NCI-H1694 (cell line): ENCODE measurements at regions not wholly inside any gene's neighbourhood (a gene's known extent, or its start where the extent isn't known, plus 50 kb on each side); places are given as distances from the start of the nearest gene placed in this dataset.

Experiments used
- DNase-seq: peaks from one replicate; lab custom pipeline; 2025; lab: John Stamatoyannopoulos, UW

DNA sequence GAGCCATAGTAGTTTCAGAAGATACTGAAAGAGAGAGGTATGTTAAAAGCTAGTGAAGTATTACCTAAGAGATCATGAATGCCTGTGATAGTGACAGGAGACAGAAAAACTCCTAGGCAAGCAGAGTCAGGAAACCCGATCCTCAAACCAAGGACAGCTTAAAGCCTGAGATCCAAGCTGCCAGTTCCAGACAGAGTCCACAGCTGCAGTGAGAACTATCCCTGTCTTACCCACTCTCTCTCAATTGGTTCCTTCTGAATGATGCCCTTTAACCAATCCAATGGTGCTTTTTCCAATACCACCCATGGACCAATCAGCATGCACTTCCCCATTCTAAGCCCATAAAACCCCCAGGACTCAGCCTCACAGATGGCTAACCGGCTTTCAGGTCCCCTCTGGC is 90.4 kb upstream of the PCDH10 start:
- DNase-seq: no peak

DNA sequence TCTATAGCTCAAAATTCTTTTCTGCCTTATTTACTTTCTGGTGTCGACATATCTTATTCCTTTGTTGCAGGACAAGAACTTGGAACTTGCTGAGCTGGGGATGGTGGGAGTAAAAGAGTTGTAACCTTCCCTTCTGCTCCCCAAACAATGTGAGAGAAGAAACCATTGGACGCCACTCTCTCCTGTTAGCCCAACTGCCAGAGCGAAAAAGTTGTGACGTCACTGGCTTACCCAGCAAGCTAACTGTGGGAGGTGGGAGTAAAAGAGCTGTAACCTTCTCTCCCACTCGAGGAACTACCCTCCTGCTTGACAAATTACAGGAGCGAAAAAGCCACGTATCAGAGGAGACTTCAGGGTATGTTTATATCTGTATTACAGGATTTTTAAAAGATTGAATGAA is 90.0 kb upstream of the PCDH10 start:
- DNase-seq: no peak

DNA sequence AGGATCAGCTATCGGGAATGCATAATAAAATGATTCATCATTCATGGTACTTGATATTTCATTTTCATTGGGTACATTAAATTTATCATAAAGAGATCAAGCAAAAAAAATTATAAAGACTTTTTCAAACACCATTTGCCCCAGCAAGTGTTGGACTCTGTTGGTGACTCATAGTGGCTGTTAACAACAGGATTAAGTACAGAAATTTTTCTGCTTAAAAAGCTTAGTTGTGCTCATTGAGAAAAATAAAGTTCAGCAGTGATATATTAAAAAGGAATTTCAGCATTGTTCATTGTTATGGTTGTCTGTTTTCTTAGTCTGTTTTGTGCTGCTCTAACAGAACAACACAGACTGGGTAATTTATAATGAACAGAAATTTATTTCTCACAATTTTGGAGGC is 86.2 kb upstream of the PCDH10 start:
- DNase-seq: no peak

DNA sequence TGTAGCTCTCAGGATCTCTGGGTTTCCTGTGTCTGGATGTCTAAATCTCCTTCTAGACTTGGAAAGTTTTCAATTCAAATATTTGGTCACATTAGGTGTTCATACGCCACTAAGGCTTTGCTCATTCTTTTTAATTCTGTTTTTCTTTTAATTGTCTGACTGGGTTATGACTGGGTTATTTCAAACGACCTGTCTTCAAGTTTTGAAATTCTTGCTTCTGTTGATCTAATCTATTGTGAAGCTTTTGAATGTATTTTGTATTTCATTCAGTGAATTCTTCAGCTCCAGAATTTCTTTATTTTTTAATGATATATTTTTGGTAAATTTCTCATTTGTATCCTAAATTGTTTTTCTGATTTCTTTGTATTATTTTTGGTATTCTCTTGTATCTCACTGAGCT is 81.0 kb upstream of the PCDH10 start:
- DNase-seq: no peak

DNA sequence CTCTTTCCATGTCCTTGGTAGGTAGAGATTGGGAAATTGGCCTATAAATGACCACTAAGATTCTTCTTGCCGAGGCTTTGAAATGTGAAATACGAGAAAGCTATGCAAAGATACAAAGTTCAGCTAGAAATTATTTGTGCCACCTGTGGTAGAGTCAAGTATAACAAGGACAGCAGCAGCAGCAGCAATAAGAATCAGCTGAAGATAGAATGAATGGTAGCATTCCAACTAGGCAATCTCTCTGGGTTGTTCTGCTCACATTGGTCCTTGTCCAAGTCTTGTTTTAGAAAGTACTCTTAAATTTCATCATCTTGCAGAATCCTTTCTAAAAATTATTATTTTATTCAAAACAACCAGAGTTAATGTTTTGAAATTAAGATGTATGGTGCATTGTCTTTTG is 67.8 kb upstream of the PCDH10 start:
- DNase-seq: no peak

DNA sequence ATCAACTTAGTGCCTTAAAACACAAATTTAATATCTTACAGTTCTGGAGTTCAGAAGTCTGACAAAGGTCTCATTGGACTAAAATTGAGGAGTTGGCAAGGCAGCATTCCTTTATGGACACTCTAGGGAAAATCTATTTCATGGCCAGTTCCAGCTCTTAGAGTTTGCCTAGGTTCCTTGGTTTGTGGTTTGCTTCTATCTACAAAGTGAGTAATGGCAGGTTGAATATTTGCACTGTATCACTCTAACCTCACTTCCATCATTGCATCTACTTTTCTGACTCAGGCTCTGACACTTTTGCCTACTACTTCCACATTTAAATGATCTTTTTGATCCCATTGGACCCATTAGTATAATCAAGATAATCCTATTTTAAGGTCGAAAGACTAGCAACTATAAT is 64.7 kb upstream of the PCDH10 start:
- DNase-seq: no peak

DNA sequence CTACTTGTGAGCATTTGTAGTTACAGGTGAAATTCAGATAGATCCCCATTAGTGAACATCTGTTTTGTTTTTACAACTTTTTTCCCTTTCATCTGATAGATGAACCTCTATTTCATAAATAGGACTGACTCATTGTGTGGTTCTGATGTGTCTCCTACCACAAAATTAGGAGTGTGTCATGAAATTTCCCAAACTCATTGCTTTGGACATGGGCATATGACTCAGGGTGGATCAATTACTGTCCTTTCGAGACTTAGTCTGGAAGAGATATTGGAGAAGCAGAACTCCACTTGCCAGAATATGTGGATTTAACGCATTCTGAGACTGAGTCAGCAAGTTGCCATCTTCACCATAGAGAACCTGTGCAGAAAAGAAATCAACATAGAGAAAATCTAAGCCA is 53.5 kb upstream of the PCDH10 start:
- DNase-seq: no peak

DNA sequence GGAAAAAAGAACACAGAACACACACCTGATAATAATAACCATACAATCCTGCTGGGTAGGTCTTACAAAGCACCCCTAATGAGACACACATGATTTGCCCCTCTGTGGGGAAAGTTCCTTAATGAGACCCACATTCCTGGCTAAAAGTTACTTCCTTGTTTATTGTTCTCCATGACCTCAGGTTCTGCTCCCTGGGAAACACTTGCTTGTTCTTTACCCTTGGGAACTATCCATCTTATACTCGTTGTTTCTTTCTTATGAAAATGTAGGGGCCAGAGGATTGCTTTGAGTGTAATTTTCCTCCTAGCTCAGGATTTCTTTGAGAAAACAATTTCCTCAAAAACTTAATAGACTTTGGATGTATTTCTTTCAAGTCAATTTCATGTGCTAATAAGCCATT is 52.1 kb upstream of the PCDH10 start:
- DNase-seq: no peak
